Liver (tissue), 8 donors: ENCODE measurements at regions not wholly inside any gene's neighbourhood (a gene's known extent, or its start where the extent isn't known, plus 50 kb on each side); places are given as distances from the start of the nearest gene placed in this dataset.

Source experiments
- DNase-seq: peaks from one replicate; pipeline ENCODE4 v3.0.0-alpha.2; 2017; ENCODE audit warnings: low spot score
- H3K27ac ChIP-seq, 2 donors: one replicate each; pipeline ENCODE4 v1.7.0; 2013; ENCODE audit warnings: inconsistent platforms in 2 of 2, low read length in 2 of 2, control low read depth in 1 of 2, low read depth in 1 of 2, mild to moderate bottlenecking in 1 of 2
- H3K27me3 ChIP-seq, 4 donors: one replicate each; pipeline versions ENCODE4 v1.6.1 to v1.7.0; 2013; ENCODE audit warnings: low read length in 3 of 4, inconsistent platforms in 1 of 4, mild to moderate bottlenecking in 1 of 4, moderate library complexity in 1 of 4; ENCODE audit not compliant: control insufficient read depth in 4 of 4, insufficient read depth in 4 of 4
- H3K36me3 ChIP-seq, 4 donors: one replicate each; pipeline versions ENCODE4 v1.6.1 to v1.7.0; 2013; ENCODE audit warnings: low read length in 3 of 4, mild to moderate bottlenecking in 3 of 4, low read depth in 1 of 4, moderate library complexity in 1 of 4; ENCODE audit not compliant: control insufficient read depth in 4 of 4, insufficient read depth in 3 of 4
- H3K4me1 ChIP-seq, 4 donors: one replicate each; pipeline versions ENCODE4 v1.6.1 to v1.7.0; 2013; ENCODE audit warnings: low read length in 3 of 4, mild to moderate bottlenecking in 3 of 4, moderate library complexity in 1 of 4; ENCODE audit not compliant: control insufficient read depth in 4 of 4, insufficient read depth in 4 of 4
- H3K4me3 ChIP-seq, 3 donors: one replicate each; pipeline versions ENCODE4 v1.6.1 to v1.7.0; 2013; ENCODE audit warnings: low read length in 3 of 3, control low read depth in 1 of 3, low read depth in 1 of 3, mild to moderate bottlenecking in 1 of 3
- H3K9ac ChIP-seq, 2 donors: one replicate each; pipeline ENCODE4 v1.7.0; 2013; ENCODE audit warnings: low read length in 2 of 2, mild to moderate bottlenecking in 2 of 2, moderate library complexity in 2 of 2, control low read depth in 1 of 2, low read depth in 1 of 2
- H3K9me3 ChIP-seq, 4 donors: one replicate each; pipeline versions ENCODE4 v1.6.1 to v1.7.0; 2013; ENCODE audit warnings: low read length in 3 of 4; ENCODE audit not compliant: control insufficient read depth in 4 of 4
- EGR1 ChIP-seq, 2 donors: IDR thresholded peaks; 2 replicates each; pipeline ENCODE4 v1.6.1; 2016 to 2018; ENCODE audit warnings: antibody characterized with exemption in 2 of 2, low read depth in 2 of 2
- FOXA1 ChIP-seq: IDR thresholded peaks from 2 replicates; pipeline ENCODE4 v1.6.1; 2016; ENCODE audit warnings: antibody characterized with exemption
- FOXA2 ChIP-seq: IDR thresholded peaks from 2 replicates; pipeline ENCODE4 v1.6.1; 2016; ENCODE audit warnings: antibody characterized with exemption
- GABPA ChIP-seq, 2 donors: IDR thresholded peaks in 1 of 2; conservative IDR thresholded peaks in 1 of 2; 2 replicates each; pipeline ENCODE4 v1.6.1; 2016; ENCODE audit warnings: antibody characterized with exemption in 2 of 2, mild to moderate bottlenecking in 1 of 2, moderate library complexity in 1 of 2
- HNF4G ChIP-seq: IDR thresholded peaks from 2 replicates; pipeline ENCODE4 v1.6.1; 2016; ENCODE audit warnings: antibody characterized with exemption
- NR2F2 ChIP-seq: IDR thresholded peaks from 2 replicates; pipeline ENCODE4 v1.6.1; 2016; ENCODE audit warnings: antibody characterized with exemption
- RAD21 ChIP-seq, 2 donors: IDR thresholded peaks; 2 replicates each; pipeline ENCODE4 v1.6.1; 2016; ENCODE audit warnings: antibody characterized with exemption in 2 of 2, mild to moderate bottlenecking in 2 of 2
- RXRA ChIP-seq, 2 donors: IDR thresholded peaks; 2 replicates each; pipeline ENCODE4 v1.6.1; 2017 to 2018; ENCODE audit warnings: antibody characterized with exemption in 2 of 2, mild to moderate bottlenecking in 1 of 2
- SP1 ChIP-seq: IDR thresholded peaks from 2 replicates; pipeline ENCODE4 v1.6.1; 2018; ENCODE audit warnings: antibody characterized with exemption, mild to moderate bottlenecking
- TAF1 ChIP-seq: conservative IDR thresholded peaks from 2 replicates; pipeline ENCODE4 v1.6.1; 2016; ENCODE audit warnings: antibody characterized with exemption, mild to moderate bottlenecking
- YY1 ChIP-seq: IDR thresholded peaks from 2 replicates; pipeline ENCODE4 v1.6.1; 2016; ENCODE audit warnings: antibody characterized with exemption, mild to moderate bottlenecking
- WGBS: extraction: QIAGEN DNeasy Blood & Tissue Kit; methylation state at CpG from one replicate; pipeline ENCODE4 v1.1.7; 2013; 5-methylcytosine and 5-hydroxymethylcytosine counted together
- TF ChIP-seq, protein P1 (sequence below): IDR thresholded peaks from 2 replicates; pipeline ENCODE4 v1.6.1; 2016; ENCODE audit warnings: antibody characterized with exemption, mild to moderate bottlenecking
- TF ChIP-seq, protein P2 (sequence below): IDR thresholded peaks from 2 replicates; pipeline ENCODE4 v1.6.1; 2016; ENCODE audit warnings: antibody characterized with exemption
- TF ChIP-seq, protein P3 (sequence below): IDR thresholded peaks from 2 replicates; pipeline ENCODE4 v1.6.1; 2016; ENCODE audit warnings: antibody characterized with exemption
- TF ChIP-seq, protein P4 (sequence below): fragments of 150-350 bp; IDR thresholded peaks from 2 replicates; pipeline ENCODE4 v1.5.1; 2017; ENCODE audit warnings: improper control_type of control experiment, low read depth, low read length; ENCODE audit not compliant: missing input control
- donor health status: healthy.
- donor health status: healthy.
- donor health status: healthy.
- donor health status: healthy.
- donor health status: healthy.

DNA sequence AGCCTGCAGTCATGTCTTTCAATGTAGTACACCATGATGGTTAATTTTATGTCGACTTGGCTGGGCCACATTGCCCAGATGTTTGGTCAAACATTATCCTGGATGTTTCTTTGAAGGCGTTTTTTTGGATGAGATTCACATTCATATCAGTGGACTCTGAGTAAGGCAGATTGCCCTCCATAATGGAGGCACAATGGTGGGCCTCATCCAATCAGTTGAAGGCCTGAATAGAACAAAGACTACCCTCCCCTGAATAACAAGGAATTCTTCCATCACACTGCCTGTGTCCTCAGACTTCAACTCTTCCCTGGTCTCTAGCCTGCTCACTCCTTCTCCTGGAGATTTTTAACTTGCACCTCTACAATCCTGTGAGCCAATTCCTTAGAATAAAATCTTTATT is 83.8 kb upstream of the CHL1 start:
- Histone ChIP-seq H3K9me3 (no peaks in the 10 kb centered on the region), H3K4me3 (no peak overlapping the region), H3K36me3 (no peaks in the 10 kb centered on the region), H3K4me1 (no peaks in the 10 kb centered on the region), H3K9ac (no peak overlapping the region), H3K27ac (no peak overlapping the region), H3K27me3 (no peaks in the 10 kb centered on the region)
- no peak for DNase-seq
- WGBS, result 63% methylated on average over 2 of the region's 2 CpGs
- no peak for TF ChIP-seq RXRA (IDR thresholded peaks at IDR 0.05)
- no peak for TF ChIP-seq EGR1 (IDR thresholded peaks at IDR 0.05; ENCODE audit: low read depth in 2 of 2)
- no peak for TF ChIP-seq GABPA (IDR thresholded peaks at IDR 0.05 in 1 of 2, conservative IDR thresholded peaks at IDR 0.05 in 1 of 2)
- TF ChIP-seq FOXA2, result no peak
- TF ChIP-seq, protein P1, sequence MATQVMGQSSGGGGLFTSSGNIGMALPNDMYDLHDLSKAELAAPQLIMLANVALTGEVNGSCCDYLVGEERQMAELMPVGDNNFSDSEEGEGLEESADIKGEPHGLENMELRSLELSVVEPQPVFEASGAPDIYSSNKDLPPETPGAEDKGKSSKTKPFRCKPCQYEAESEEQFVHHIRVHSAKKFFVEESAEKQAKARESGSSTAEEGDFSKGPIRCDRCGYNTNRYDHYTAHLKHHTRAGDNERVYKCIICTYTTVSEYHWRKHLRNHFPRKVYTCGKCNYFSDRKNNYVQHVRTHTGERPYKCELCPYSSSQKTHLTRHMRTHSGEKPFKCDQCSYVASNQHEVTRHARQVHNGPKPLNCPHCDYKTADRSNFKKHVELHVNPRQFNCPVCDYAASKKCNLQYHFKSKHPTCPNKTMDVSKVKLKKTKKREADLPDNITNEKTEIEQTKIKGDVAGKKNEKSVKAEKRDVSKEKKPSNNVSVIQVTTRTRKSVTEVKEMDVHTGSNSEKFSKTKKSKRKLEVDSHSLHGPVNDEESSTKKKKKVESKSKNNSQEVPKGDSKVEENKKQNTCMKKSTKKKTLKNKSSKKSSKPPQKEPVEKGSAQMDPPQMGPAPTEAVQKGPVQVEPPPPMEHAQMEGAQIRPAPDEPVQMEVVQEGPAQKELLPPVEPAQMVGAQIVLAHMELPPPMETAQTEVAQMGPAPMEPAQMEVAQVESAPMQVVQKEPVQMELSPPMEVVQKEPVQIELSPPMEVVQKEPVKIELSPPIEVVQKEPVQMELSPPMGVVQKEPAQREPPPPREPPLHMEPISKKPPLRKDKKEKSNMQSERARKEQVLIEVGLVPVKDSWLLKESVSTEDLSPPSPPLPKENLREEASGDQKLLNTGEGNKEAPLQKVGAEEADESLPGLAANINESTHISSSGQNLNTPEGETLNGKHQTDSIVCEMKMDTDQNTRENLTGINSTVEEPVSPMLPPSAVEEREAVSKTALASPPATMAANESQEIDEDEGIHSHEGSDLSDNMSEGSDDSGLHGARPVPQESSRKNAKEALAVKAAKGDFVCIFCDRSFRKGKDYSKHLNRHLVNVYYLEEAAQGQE, result no peak

DNA sequence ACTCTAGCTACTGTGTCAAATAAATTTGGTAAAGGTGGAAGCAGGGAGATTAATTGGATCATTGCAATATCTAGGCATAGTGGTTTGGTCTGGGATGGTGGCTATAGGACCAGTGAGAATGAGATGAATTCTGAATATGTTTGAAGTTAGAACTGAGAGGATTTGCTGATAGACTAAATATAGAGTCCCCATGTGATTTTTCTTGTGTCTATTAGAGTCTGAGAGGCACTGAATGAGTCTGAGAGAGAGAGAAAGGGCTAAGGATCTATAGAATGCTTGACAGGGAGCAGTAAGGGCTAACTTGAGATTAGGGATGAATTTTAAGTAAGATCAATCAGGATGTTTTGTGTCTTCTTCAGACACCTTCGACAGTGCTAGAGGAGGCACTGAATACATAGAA is 77.9 kb upstream of the CHL1 start:
- no peaks in the 10 kb centered on the region for H3K4me1 ChIP-seq
- 52% methylated on average over 1 of the region's 1 CpG for WGBS
- TF ChIP-seq SP1 (no peak), NR2F2 (no peak), EGR1 (IDR thresholded peaks at IDR 0.05; ENCODE audit: low read depth in 2 of 2) (no peak), RAD21 (IDR thresholded peaks at IDR 0.05) (no peak), RXRA (IDR thresholded peaks at IDR 0.05) (no peak), FOXA1 (no peak), TAF1 (no peak), YY1 (no peak), HNF4G (no peak), FOXA2 (no peak)
- TF ChIP-seq, protein P2, sequence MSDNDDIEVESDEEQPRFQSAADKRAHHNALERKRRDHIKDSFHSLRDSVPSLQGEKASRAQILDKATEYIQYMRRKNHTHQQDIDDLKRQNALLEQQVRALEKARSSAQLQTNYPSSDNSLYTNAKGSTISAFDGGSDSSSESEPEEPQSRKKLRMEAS, result no peak
- TF ChIP-seq, protein P1, result no peak
- TF ChIP-seq, protein P3, sequence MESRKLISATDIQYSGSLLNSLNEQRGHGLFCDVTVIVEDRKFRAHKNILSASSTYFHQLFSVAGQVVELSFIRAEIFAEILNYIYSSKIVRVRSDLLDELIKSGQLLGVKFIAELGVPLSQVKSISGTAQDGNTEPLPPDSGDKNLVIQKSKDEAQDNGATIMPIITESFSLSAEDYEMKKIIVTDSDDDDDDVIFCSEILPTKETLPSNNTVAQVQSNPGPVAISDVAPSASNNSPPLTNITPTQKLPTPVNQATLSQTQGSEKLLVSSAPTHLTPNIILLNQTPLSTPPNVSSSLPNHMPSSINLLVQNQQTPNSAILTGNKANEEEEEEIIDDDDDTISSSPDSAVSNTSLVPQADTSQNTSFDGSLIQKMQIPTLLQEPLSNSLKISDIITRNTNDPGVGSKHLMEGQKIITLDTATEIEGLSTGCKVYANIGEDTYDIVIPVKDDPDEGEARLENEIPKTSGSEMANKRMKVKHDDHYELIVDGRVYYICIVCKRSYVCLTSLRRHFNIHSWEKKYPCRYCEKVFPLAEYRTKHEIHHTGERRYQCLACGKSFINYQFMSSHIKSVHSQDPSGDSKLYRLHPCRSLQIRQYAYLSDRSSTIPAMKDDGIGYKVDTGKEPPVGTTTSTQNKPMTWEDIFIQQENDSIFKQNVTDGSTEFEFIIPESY, result no peak
- TF ChIP-seq, protein P4, sequence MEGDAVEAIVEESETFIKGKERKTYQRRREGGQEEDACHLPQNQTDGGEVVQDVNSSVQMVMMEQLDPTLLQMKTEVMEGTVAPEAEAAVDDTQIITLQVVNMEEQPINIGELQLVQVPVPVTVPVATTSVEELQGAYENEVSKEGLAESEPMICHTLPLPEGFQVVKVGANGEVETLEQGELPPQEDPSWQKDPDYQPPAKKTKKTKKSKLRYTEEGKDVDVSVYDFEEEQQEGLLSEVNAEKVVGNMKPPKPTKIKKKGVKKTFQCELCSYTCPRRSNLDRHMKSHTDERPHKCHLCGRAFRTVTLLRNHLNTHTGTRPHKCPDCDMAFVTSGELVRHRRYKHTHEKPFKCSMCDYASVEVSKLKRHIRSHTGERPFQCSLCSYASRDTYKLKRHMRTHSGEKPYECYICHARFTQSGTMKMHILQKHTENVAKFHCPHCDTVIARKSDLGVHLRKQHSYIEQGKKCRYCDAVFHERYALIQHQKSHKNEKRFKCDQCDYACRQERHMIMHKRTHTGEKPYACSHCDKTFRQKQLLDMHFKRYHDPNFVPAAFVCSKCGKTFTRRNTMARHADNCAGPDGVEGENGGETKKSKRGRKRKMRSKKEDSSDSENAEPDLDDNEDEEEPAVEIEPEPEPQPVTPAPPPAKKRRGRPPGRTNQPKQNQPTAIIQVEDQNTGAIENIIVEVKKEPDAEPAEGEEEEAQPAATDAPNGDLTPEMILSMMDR, result no peak
- no peak overlapping the region for H3K9ac ChIP-seq
- no peak overlapping the region for H3K27ac ChIP-seq
- no peak overlapping the region for H3K4me3 ChIP-seq
- H3K9me3 ChIP-seq, result no peaks in the 10 kb centered on the region
- no peaks in the 10 kb centered on the region for H3K36me3 ChIP-seq
- peaks cover 0 to 2% (median 0%) of the 10 kb centered on the region in 4 donors for H3K27me3 ChIP-seq
- DNase-seq, result no peak
